ENCODE measurements at regions not wholly inside any gene's neighbourhood (a gene's known extent, or its start where the extent isn't known, plus 50 kb on each side); places are given as distances from the start of the nearest gene placed in this dataset.

- H3K9ac ChIP-seq (ENCODE audit: low read depth, low read length), result no peak overlapping the region
- no peaks in the 10 kb centered on the region for H3K36me3 ChIP-seq (ENCODE audit: insufficient read depth, low read length)
- no peak overlapping the region for H3K4me2 ChIP-seq (ENCODE audit: low read length)
- no peaks in the 10 kb centered on the region for H3K4me1 ChIP-seq (ENCODE audit: control insufficient read depth, insufficient read depth, low read length)
- H3K9me3 ChIP-seq (replicated peaks; ENCODE audit: low read length), result no peaks in the 10 kb centered on the region
- no peak overlapping the region for H3K4me3 ChIP-seq (ENCODE audit: low read length)
- H3K27me3 ChIP-seq (ENCODE audit: control insufficient read depth, insufficient read depth, low read length), result no peaks in the 10 kb centered on the region
These were observed 797.6 kb upstream of the POT1 start for GRCh38 chr7:125727215-125727614.

DNA sequence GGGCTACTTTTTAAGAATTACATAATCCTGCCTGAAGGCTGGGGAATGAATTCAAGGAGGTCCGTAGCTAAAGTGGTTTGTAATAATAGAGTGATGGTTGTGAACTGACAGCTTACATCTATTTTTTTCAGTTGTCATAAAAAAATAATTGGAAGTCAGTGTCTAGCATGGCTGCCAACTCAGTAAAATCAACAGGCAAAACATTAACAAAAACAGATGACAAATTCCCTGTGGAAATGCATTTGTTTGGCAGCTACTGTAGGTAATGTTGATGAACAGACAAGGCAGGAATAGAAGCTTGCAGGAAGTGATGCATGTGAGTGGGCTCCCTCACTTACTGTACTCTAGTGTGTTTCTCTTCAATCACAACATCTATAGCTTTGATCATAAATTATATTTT, 766.0 kb upstream of the POT1 start:
- Histone ChIP-seq H3K4me3 (ENCODE audit: low read length) (no peak overlapping the region), H3K4me1 (ENCODE audit: control insufficient read depth, insufficient read depth, low read length) (no peaks in the 10 kb centered on the region), H3K36me3 (ENCODE audit: insufficient read depth, low read length) (no peaks in the 10 kb centered on the region), H3K4me2 (ENCODE audit: low read length) (no peak overlapping the region), H3K9me3 (replicated peaks; ENCODE audit: low read length) (no peaks in the 10 kb centered on the region), H3K9ac (ENCODE audit: low read depth, low read length) (no peak overlapping the region), H3K27me3 (ENCODE audit: control insufficient read depth, insufficient read depth, low read length) (no peaks in the 10 kb centered on the region)

DNA sequence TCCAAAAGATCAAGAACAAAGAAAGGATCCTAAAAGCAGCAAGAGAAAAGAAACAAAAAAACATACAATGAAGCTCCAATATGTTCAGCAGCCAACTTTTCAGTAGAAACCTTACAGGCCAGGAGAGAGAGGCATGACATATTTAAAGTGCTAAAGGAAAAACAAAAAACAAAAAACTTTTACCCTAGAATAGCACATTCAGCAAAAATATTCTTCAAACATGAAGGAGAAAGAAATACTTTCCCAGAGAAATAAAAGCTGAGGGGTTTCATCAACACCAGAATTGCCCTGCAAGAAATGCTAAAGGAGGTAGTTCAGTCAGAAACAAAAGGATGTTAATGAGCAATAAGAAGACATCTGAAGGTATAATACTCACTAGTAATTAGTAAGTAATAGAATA, 753.5 kb upstream of the POT1 start:
- H3K36me3 ChIP-seq (ENCODE audit: insufficient read depth, low read length), result no peaks in the 10 kb centered on the region
- H3K4me1 ChIP-seq (ENCODE audit: control insufficient read depth, insufficient read depth, low read length), result no peaks in the 10 kb centered on the region
- no peak overlapping the region for H3K4me2 ChIP-seq (ENCODE audit: low read length)
- H3K27me3 ChIP-seq (ENCODE audit: control insufficient read depth, insufficient read depth, low read length), result no peaks in the 10 kb centered on the region
- no peak overlapping the region for H3K4me3 ChIP-seq (ENCODE audit: low read length)
- H3K9me3 ChIP-seq (replicated peaks; ENCODE audit: low read length), result no peaks in the 10 kb centered on the region
- no peak overlapping the region for H3K9ac ChIP-seq (ENCODE audit: low read depth, low read length)

- Histone ChIP-seq H3K36me3 (ENCODE audit: insufficient read depth, low read length) (no peaks in the 10 kb centered on the region), H3K27me3 (ENCODE audit: control insufficient read depth, insufficient read depth, low read length) (no peaks in the 10 kb centered on the region), H3K9ac (ENCODE audit: low read depth, low read length) (no peak overlapping the region), H3K4me1 (ENCODE audit: control insufficient read depth, insufficient read depth, low read length) (no peaks in the 10 kb centered on the region), H3K4me2 (ENCODE audit: low read length) (no peak overlapping the region), H3K4me3 (ENCODE audit: low read length) (no peak overlapping the region), H3K9me3 (replicated peaks; ENCODE audit: low read length) (no peaks in the 10 kb centered on the region)
These were observed 751.9 kb upstream of the POT1 start for GRCh38 chr7:125681508-125681907.

DNA sequence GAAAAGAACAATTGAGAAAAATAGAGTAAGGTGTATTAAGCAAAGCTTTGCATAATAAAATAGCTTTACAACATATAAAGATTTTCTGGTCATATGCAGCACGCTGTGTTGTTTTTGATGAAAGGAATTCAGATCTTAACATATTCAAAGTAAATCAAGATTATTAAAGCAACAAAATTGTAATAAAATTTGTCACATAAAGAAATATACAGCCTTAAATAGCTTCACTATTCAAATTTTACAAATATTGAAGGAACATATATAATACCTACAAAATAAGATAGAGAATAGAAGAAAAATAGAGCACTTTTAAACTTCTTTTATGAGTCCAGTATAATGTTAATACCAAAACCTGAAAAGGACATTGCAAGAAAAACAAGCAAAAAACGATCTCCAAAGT, 749.1 kb upstream of the POT1 start:
- no peak overlapping the region for H3K4me3 ChIP-seq (ENCODE audit: low read length)
- no peaks in the 10 kb centered on the region for H3K9me3 ChIP-seq (replicated peaks; ENCODE audit: low read length)
- H3K4me2 ChIP-seq (ENCODE audit: low read length), result no peak overlapping the region
- no peak overlapping the region for H3K9ac ChIP-seq (ENCODE audit: low read depth, low read length)
- no peaks in the 10 kb centered on the region for H3K27me3 ChIP-seq (ENCODE audit: control insufficient read depth, insufficient read depth, low read length)
- no peaks in the 10 kb centered on the region for H3K4me1 ChIP-seq (ENCODE audit: control insufficient read depth, insufficient read depth, low read length)
- H3K36me3 ChIP-seq (ENCODE audit: insufficient read depth, low read length), result no peaks in the 10 kb centered on the region

- Histone ChIP-seq H3K27me3 (ENCODE audit: control insufficient read depth, insufficient read depth, low read length) (no peaks in the 10 kb centered on the region), H3K4me3 (ENCODE audit: low read length) (no peak overlapping the region)
These were observed 746.0 kb upstream of the POT1 start for GRCh38 chr7:125675640-125676039.

GRCh38 chr7:125675169-125675568, 745.5 kb upstream of the POT1 start:
- H3K4me3 ChIP-seq (ENCODE audit: low read length), result no peak overlapping the region
- no peak overlapping the region for H3K4me2 ChIP-seq (ENCODE audit: low read length)

More at GRCh38 chr7:125675640-125676039, 746.0 kb upstream of the POT1 start:
- Histone ChIP-seq H3K4me1 (ENCODE audit: control insufficient read depth, insufficient read depth, low read length) (no peaks in the 10 kb centered on the region), H3K9me3 (replicated peaks; ENCODE audit: low read length) (no peaks in the 10 kb centered on the region), H3K9ac (ENCODE audit: low read depth, low read length) (no peak overlapping the region), H3K36me3 (ENCODE audit: insufficient read depth, low read length) (no peaks in the 10 kb centered on the region), H3K4me2 (ENCODE audit: low read length) (no peak overlapping the region)

GRCh38 chr7:125670926-125671572, 741.4 kb upstream of the POT1 start:
- H3K9ac ChIP-seq (ENCODE audit: low read depth, low read length), result no peak overlapping the region
- no peaks in the 10 kb centered on the region for H3K4me1 ChIP-seq (ENCODE audit: control insufficient read depth, insufficient read depth, low read length)
- H3K9me3 ChIP-seq (replicated peaks; ENCODE audit: low read length), result no peaks in the 10 kb centered on the region
- H3K4me3 ChIP-seq (ENCODE audit: low read length), result no peak overlapping the region
- H3K36me3 ChIP-seq (ENCODE audit: insufficient read depth, low read length), result no peaks in the 10 kb centered on the region
- H3K4me2 ChIP-seq (ENCODE audit: low read length), result no peak overlapping the region
- H3K27me3 ChIP-seq (ENCODE audit: control insufficient read depth, insufficient read depth, low read length), result no peaks in the 10 kb centered on the region

More at GRCh38 chr7:125675169-125675568, 745.5 kb upstream of the POT1 start:
- Histone ChIP-seq H3K36me3 (ENCODE audit: insufficient read depth, low read length) (no peaks in the 10 kb centered on the region), H3K9me3 (replicated peaks; ENCODE audit: low read length) (no peaks in the 10 kb centered on the region), H3K9ac (ENCODE audit: low read depth, low read length) (no peak overlapping the region), H3K4me1 (ENCODE audit: control insufficient read depth, insufficient read depth, low read length) (no peaks in the 10 kb centered on the region), H3K27me3 (ENCODE audit: control insufficient read depth, insufficient read depth, low read length) (no peaks in the 10 kb centered on the region)

DNA sequence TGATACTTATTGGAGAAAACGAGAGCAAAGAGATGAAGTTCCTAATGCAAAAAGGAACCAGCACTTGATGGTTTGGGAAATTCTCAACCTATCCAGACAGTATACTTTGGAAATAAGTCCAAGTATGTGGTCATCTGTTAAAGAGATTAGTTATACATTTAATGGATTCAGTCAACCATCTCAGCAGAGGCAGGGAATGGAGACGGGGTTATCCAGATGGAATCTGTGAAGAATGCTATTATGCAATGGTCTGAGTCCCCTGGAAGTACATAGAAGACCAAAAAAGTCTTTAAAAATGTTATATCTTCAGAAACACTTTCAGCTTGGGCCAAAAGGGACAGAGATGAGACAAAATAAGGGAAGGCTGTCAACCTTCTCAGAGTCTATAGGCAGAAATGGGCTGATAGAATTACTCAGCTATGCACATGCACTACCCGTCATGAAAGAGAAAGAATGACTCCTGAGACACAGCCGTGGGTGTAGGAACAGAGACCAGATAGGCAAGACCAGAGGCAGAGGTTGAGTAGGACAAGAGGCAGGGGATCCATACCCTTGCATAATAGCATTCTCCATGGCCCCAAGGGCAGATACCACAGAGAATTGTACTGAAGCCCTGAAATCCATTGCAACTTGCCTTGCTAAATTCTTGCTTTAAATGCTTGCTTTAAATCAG, 738.8 kb upstream of the POT1 start:
- H3K9ac ChIP-seq (ENCODE audit: low read depth, low read length), result no peak overlapping the region
- H3K27me3 ChIP-seq (ENCODE audit: control insufficient read depth, insufficient read depth, low read length), result no peaks in the 10 kb centered on the region
- no peak overlapping the region for H3K4me3 ChIP-seq (ENCODE audit: low read length)
- no peaks in the 10 kb centered on the region for H3K36me3 ChIP-seq (ENCODE audit: insufficient read depth, low read length)
- no peaks in the 10 kb centered on the region for H3K9me3 ChIP-seq (replicated peaks; ENCODE audit: low read length)
- H3K4me1 ChIP-seq (ENCODE audit: control insufficient read depth, insufficient read depth, low read length), result no peaks in the 10 kb centered on the region
- H3K4me2 ChIP-seq (ENCODE audit: low read length), result no peak overlapping the region

DNA sequence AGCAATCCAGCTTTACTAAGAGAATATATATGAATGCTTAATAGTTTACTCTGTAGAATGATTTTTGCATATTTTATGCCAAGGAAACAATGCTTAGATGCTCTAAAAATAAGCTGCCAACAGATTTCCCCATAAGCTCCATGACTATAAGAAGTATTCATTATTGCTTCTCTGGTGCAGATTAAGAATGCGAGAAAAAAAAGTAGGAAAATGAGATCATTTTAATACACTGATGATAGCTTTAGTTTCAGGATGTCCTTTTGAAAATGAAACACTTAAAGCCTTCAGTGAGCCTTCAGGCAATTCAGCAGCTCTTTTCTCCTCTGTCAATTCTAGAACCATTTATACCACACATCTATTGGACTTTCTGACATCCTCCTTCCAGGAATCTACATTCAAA, 735.0 kb upstream of the POT1 start:
- no peaks in the 10 kb centered on the region for H3K36me3 ChIP-seq (ENCODE audit: insufficient read depth, low read length)
- H3K27me3 ChIP-seq (ENCODE audit: control insufficient read depth, insufficient read depth, low read length), result no peaks in the 10 kb centered on the region
- H3K9me3 ChIP-seq (replicated peaks; ENCODE audit: low read length), result no peaks in the 10 kb centered on the region
- no peaks in the 10 kb centered on the region for H3K4me1 ChIP-seq (ENCODE audit: control insufficient read depth, insufficient read depth, low read length)
- H3K9ac ChIP-seq (ENCODE audit: low read depth, low read length), result no peak overlapping the region
- H3K4me2 ChIP-seq (ENCODE audit: low read length), result no peak overlapping the region
- H3K4me3 ChIP-seq (ENCODE audit: low read length), result no peak overlapping the region

DNA sequence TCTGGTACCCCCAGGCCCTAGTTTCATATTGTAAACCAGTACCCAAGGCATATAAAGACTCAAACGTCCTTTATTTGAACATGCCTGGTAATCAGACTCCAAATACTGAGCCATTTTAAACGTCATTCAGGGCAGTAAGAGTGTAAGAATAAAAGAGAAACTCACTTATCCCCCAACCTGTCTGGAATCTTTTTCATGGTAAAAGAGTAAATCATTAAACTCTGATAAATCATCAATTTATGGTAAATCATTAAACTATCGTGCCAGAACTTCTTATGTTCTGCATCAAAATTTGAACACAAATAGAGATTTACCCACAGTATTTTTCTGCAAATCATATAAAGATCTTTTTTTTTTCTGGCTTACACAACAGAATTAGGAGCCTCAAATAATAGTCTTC, 734.3 kb upstream of the POT1 start:
- Histone ChIP-seq H3K4me1 (ENCODE audit: control insufficient read depth, insufficient read depth, low read length) (no peaks in the 10 kb centered on the region), H3K9me3 (replicated peaks; ENCODE audit: low read length) (no peaks in the 10 kb centered on the region), H3K4me3 (ENCODE audit: low read length) (no peak overlapping the region), H3K4me2 (ENCODE audit: low read length) (no peak overlapping the region), H3K9ac (ENCODE audit: low read depth, low read length) (no peak overlapping the region), H3K36me3 (ENCODE audit: insufficient read depth, low read length) (no peaks in the 10 kb centered on the region), H3K27me3 (ENCODE audit: control insufficient read depth, insufficient read depth, low read length) (no peaks in the 10 kb centered on the region)

GRCh38 chr7:125661677-125662076, 732.1 kb upstream of the POT1 start:
- no peak overlapping the region for H3K4me2 ChIP-seq (ENCODE audit: low read length)
- H3K4me3 ChIP-seq (ENCODE audit: low read length), result no peak overlapping the region
- H3K4me1 ChIP-seq (ENCODE audit: control insufficient read depth, insufficient read depth, low read length), result no peaks in the 10 kb centered on the region
- H3K27me3 ChIP-seq (ENCODE audit: control insufficient read depth, insufficient read depth, low read length), result no peaks in the 10 kb centered on the region
- H3K9ac ChIP-seq (ENCODE audit: low read depth, low read length), result no peak overlapping the region
- H3K36me3 ChIP-seq (ENCODE audit: insufficient read depth, low read length), result no peaks in the 10 kb centered on the region
- H3K9me3 ChIP-seq (replicated peaks; ENCODE audit: low read length), result no peaks in the 10 kb centered on the region

Data from skeletal muscle satellite cell (primary cell).